ENCODE measurements at regions not wholly inside any gene's neighbourhood (a gene's known extent, or its start where the extent isn't known, plus 50 kb on each side); places are given as distances from the start of the nearest gene placed in this dataset.

GRCh38 chr7:43791-44540, 148.4 kb upstream of the FAM20C start:
- TF ChIP-seq OSR1 (CRISPR knock-in tag; IDR thresholded peaks at IDR 0.05): no peak
- TF ChIP-seq BACH2 (CRISPR knock-in tag; IDR thresholded peaks at IDR 0.05; ENCODE audit: borderline replicate concordance): no peak
- TF ChIP-seq RARB (CRISPR knock-in tag; IDR thresholded peaks at IDR 0.05): no peak
- no peak for TF ChIP-seq GLIS3 (CRISPR knock-in tag; IDR thresholded peaks at IDR 0.05)
- TF ChIP-seq TOX (CRISPR knock-in tag; IDR thresholded peaks at IDR 0.05; ENCODE audit: borderline replicate concordance): no peak
- TF ChIP-seq ZFP3 (CRISPR knock-in tag; IDR thresholded peaks at IDR 0.05): no peak
- TF ChIP-seq SNAI2 (CRISPR knock-in tag; IDR thresholded peaks at IDR 0.05): no peak
- TF ChIP-seq CSDC2 (CRISPR knock-in tag; IDR thresholded peaks at IDR 0.05): no peak
- TF ChIP-seq ZNF8 (CRISPR knock-in tag; IDR thresholded peaks at IDR 0.05): no peak
- TF ChIP-seq ISL1 (CRISPR knock-in tag; IDR thresholded peaks at IDR 0.05): no peak
- TF ChIP-seq ZFP30 (CRISPR knock-in tag; IDR thresholded peaks at IDR 0.05): no peak
- no peak for TF ChIP-seq ZNF70 (CRISPR knock-in tag; IDR thresholded peaks at IDR 0.05)
- no peak for TF ChIP-seq ZC3H10 (CRISPR knock-in tag; IDR thresholded peaks at IDR 0.05)
- TF ChIP-seq TSHZ2 (CRISPR knock-in tag; IDR thresholded peaks at IDR 0.05): no peak
- no peak for TF ChIP-seq PATZ1 (CRISPR knock-in tag; IDR thresholded peaks at IDR 0.05; ENCODE audit: borderline replicate concordance)
- TF ChIP-seq ZNF565 (CRISPR knock-in tag; conservative IDR thresholded peaks at IDR 0.05; ENCODE audit: low read depth): no peak
- TF ChIP-seq POU6F1 (CRISPR knock-in tag; IDR thresholded peaks at IDR 0.05; ENCODE audit: borderline replicate concordance, low read depth): no peak
- no peak for TF ChIP-seq CREB5 (CRISPR knock-in tag; IDR thresholded peaks at IDR 0.05; ENCODE audit: low read depth)
- no peak for TF ChIP-seq ARNTL (CRISPR knock-in tag; IDR thresholded peaks at IDR 0.05; ENCODE audit: borderline replicate concordance, low read depth)
- no peak for TF ChIP-seq TCF4 (CRISPR knock-in tag; IDR thresholded peaks at IDR 0.05; ENCODE audit: borderline replicate concordance)
- no peak for ATAC-seq

- ATAC-seq: no peak
- no peak for TF ChIP-seq ISL1 (CRISPR knock-in tag; IDR thresholded peaks at IDR 0.05)
- no peak for TF ChIP-seq ZFP30 (CRISPR knock-in tag; IDR thresholded peaks at IDR 0.05)
- no peak for TF ChIP-seq GLIS3 (CRISPR knock-in tag; IDR thresholded peaks at IDR 0.05)
- no peak for TF ChIP-seq OSR1 (CRISPR knock-in tag; IDR thresholded peaks at IDR 0.05)
- TF ChIP-seq TSHZ2 (CRISPR knock-in tag; IDR thresholded peaks at IDR 0.05): no peak
- no peak for TF ChIP-seq ZNF8 (CRISPR knock-in tag; IDR thresholded peaks at IDR 0.05)
- TF ChIP-seq TCF4 (CRISPR knock-in tag; IDR thresholded peaks at IDR 0.05; ENCODE audit: borderline replicate concordance): no peak
- no peak for TF ChIP-seq SNAI2 (CRISPR knock-in tag; IDR thresholded peaks at IDR 0.05)
- TF ChIP-seq CSDC2 (CRISPR knock-in tag; IDR thresholded peaks at IDR 0.05): no peak
- TF ChIP-seq ZFP3 (CRISPR knock-in tag; IDR thresholded peaks at IDR 0.05): no peak
- no peak for TF ChIP-seq POU6F1 (CRISPR knock-in tag; IDR thresholded peaks at IDR 0.05; ENCODE audit: borderline replicate concordance, low read depth)
- no peak for TF ChIP-seq BACH2 (CRISPR knock-in tag; IDR thresholded peaks at IDR 0.05; ENCODE audit: borderline replicate concordance)
- no peak for TF ChIP-seq CSRNP3 (CRISPR knock-in tag; IDR thresholded peaks at IDR 0.05)
- TF ChIP-seq PATZ1 (CRISPR knock-in tag; IDR thresholded peaks at IDR 0.05; ENCODE audit: borderline replicate concordance): no peak
- TF ChIP-seq ZNF565 (CRISPR knock-in tag; conservative IDR thresholded peaks at IDR 0.05; ENCODE audit: low read depth): no peak
- TF ChIP-seq RARB (CRISPR knock-in tag; IDR thresholded peaks at IDR 0.05): no peak
- no peak for TF ChIP-seq ZNF70 (CRISPR knock-in tag; IDR thresholded peaks at IDR 0.05)
Observed at GRCh38 chr7:44541-44896, 147.9 kb upstream of the FAM20C start.
